ENCODE measurements at regions not wholly inside any gene's neighbourhood (a gene's known extent, or its start where the extent isn't known, plus 50 kb on each side); places are given as distances from the start of the nearest gene placed in this dataset.

- TF ChIP-seq GATA3 (IDR thresholded peaks at IDR 0.05; ENCODE audit: low read depth, low read length) (no peak), GATA2 (IDR thresholded peaks at IDR 0.05; ENCODE audit: low read depth, low read length) (peak; percentile 42; the same call in 1 of the 2 replicates)
Observed at GRCh38 chr16:9206156-9206555, 114.7 kb downstream of the HAPSTR1 start.

Measured in SH-SY5Y (cell line).